CD14-positive monocyte (primary cell): ENCODE measurements at regions not wholly inside any gene's neighbourhood (a gene's known extent, or its start where the extent isn't known, plus 50 kb on each side); places are given as distances from the start of the nearest gene placed in this dataset.

Experiments used
- DNase-seq, 3 donors: peaks; one replicate each; pipeline ENCODE4 v3.0.0-alpha.2; 2011 to 2022
- H2AFZ ChIP-seq: 2 replicates; pipeline ENCODE4 v1.6.0; 2012; ENCODE audit warnings: mild to moderate bottlenecking, low read depth, low read length, inconsistent platforms; ENCODE audit not compliant: insufficient read depth, poor library complexity, severe bottlenecking
- H3K27ac ChIP-seq, 2 donors: 1 replicate in 1 of 2; 2 replicates in 1 of 2; pipeline ENCODE4 v1.5.1; 2012 to 2013; ENCODE audit warnings: low read length in 2 of 2, control low read depth in 1 of 2, inconsistent platforms in 1 of 2, low read depth in 1 of 2, mild to moderate bottlenecking in 1 of 2
- H3K27me3 ChIP-seq, 2 donors: one replicate each; pipeline versions ENCODE4 v1.6.0 to v1.6.1; 2011 to 2013; ENCODE audit warnings: low read length in 2 of 2; ENCODE audit not compliant: control insufficient read depth in 2 of 2, insufficient read depth in 2 of 2
- H3K36me3 ChIP-seq, 2 donors: replicated peaks in 1 of 2; 1 replicate in 1 of 2; 2 replicates in 1 of 2; pipeline versions ENCODE4 v1.5.1 to v1.6.1; 2012 to 2013; ENCODE audit warnings: low read length in 2 of 2, control low read depth in 1 of 2, inconsistent platforms in 1 of 2, mild to moderate bottlenecking in 1 of 2; ENCODE audit not compliant: insufficient read depth in 2 of 2, control insufficient read depth in 1 of 2
- H3K4me1 ChIP-seq, 2 donors: 1 replicate in 1 of 2; 2 replicates in 1 of 2; pipeline versions ENCODE4 v1.5.1 to v1.6.1; 2012 to 2013; ENCODE audit warnings: low read length in 2 of 2, control low read depth in 1 of 2, inconsistent platforms in 1 of 2, mild to moderate bottlenecking in 1 of 2, moderate library complexity in 1 of 2; ENCODE audit not compliant: insufficient read depth in 2 of 2, control insufficient read depth in 1 of 2
- H3K4me2 ChIP-seq: replicated peaks from 2 replicates; pipeline ENCODE3; 2012; ENCODE audit warnings: low read length, moderate library complexity, mild to moderate bottlenecking; ENCODE audit not compliant: poor library complexity, severe bottlenecking; ENCODE audit errors: extremely low read depth
- H3K4me3 ChIP-seq, 3 experiments: fragments of 200-600 bp in 1 of 3; sonication (generic) in 1 of 3; replicated peaks in 1 of 3; 1 replicate in 2 of 3; 2 replicates in 1 of 3; pipeline ENCODE4 v1.5.1; 2011 to 2013; ENCODE audit warnings: low read length in 3 of 3, mild to moderate bottlenecking in 3 of 3, control low read depth in 2 of 3, low read depth in 2 of 3, inconsistent platforms in 1 of 3, moderate library complexity in 1 of 3
- H3K79me2 ChIP-seq: 2 replicates; pipeline ENCODE4 v1.6.0; 2012; ENCODE audit warnings: mild to moderate bottlenecking, control low read depth, inconsistent platforms, low read length, moderate library complexity; ENCODE audit not compliant: insufficient read depth
- H3K9ac ChIP-seq: 2 replicates; pipeline ENCODE4 v1.6.0; 2017; ENCODE audit warnings: low read length, mild to moderate bottlenecking; ENCODE audit not compliant: insufficient read depth, poor library complexity, severe bottlenecking
- H3K9me3 ChIP-seq, 2 donors: replicated peaks in 1 of 2; 1 replicate in 1 of 2; 2 replicates in 1 of 2; pipeline versions ENCODE4 v1.5.1 to v1.6.1; 2012 to 2013; ENCODE audit warnings: low read length in 2 of 2, control low read depth in 1 of 2; ENCODE audit not compliant: control insufficient read depth in 1 of 2, insufficient read depth in 1 of 2
- H4K20me1 ChIP-seq: 2 replicates; pipeline ENCODE4 v1.6.0; 2012; ENCODE audit warnings: mild to moderate bottlenecking, low read length, control low read depth, moderate library complexity; ENCODE audit not compliant: insufficient read depth
- H3K27ac Mint-ChIP-seq, 7 donors: one replicate each; pipeline ENCODE4 v1.8.0; 2020; ENCODE audit warnings: mild to moderate bottlenecking in 7 of 7, mixed read lengths in 7 of 7, moderate library complexity in 6 of 7, inconsistent platforms in 2 of 7
- H3K27me3 Mint-ChIP-seq, 3 donors: one replicate each; pipeline ENCODE4 v1.8.0; 2021 to 2022; ENCODE audit warnings: low read depth in 3 of 3, mild to moderate bottlenecking in 3 of 3, mixed read lengths in 3 of 3, moderate library complexity in 3 of 3, inconsistent platforms in 1 of 3
- H3K36me3 Mint-ChIP-seq, 2 donors: one replicate each; pipeline ENCODE4 v1.8.0; 2020; ENCODE audit warnings: mixed read lengths in 2 of 2, inconsistent platforms in 1 of 2, mild to moderate bottlenecking in 1 of 2
- H3K4me1 Mint-ChIP-seq: one replicate; pipeline ENCODE4 v1.8.0; 2020; ENCODE audit warnings: mild to moderate bottlenecking, mixed read lengths
- H3K4me3 Mint-ChIP-seq, 2 donors: one replicate each; pipeline ENCODE4 v1.8.0; 2020; ENCODE audit warnings: mild to moderate bottlenecking in 2 of 2, mixed read lengths in 2 of 2, moderate library complexity in 1 of 2
- H3K9me3 Mint-ChIP-seq, 7 donors: one replicate each; pipeline ENCODE4 v1.8.0; 2020 to 2022; ENCODE audit warnings: mixed read lengths in 7 of 7, mild to moderate bottlenecking in 6 of 7, moderate library complexity in 6 of 7, inconsistent platforms in 2 of 7
- CTCF ChIP-seq: fragments of 200-600 bp; IDR thresholded peaks from one replicate; pipeline ENCODE4 v1.8.0; 2022; ENCODE audit warnings: antibody characterized with exemption, mild to moderate bottlenecking
- WGBS: methylation state at CpG from one replicate; pipeline ENCODE4 v1.1.5; 2013; ENCODE audit warnings: missing lambda C conversion rate; ENCODE audit not compliant: insufficient coverage; 5-methylcytosine and 5-hydroxymethylcytosine counted together
- intact Hi-C, 2 donors: fragments of 100-400 bp; cut with micrococcal nuclease; formaldehyde crosslinking; loops; one replicate each; pipeline versions ENCODE4 v1.15.0 to v1.15.1; 2023

- Mint-ChIP-seq H3K27ac (no peak overlapping the region), H3K4me1 (peaks cover 18% of the 10 kb centered on the region), H3K9me3 (peaks cover 12 to 27% (median 22%) of the 10 kb centered on the region in 7 donors), H3K4me3 (no peak overlapping the region), H3K36me3 (no peaks in the 10 kb centered on the region), H3K27me3 (peaks cover 3 to 5% (median 5%) of the 10 kb centered on the region in 3 donors)
- DNase-seq: no peak
- Histone ChIP-seq H3K79me2 (no peaks in the 10 kb centered on the region), H3K27me3 (no peaks in the 10 kb centered on the region), H3K9ac (no peak overlapping the region), H4K20me1 (no peaks in the 10 kb centered on the region), H3K36me3 (no peaks in the 10 kb centered on the region), H3K4me2 (no peak overlapping the region), H3K4me3 (no peak overlapping the region), H3K4me1 (peaks cover 13 to 24% of the 10 kb centered on the region in 2 donors), H3K27ac (no peak overlapping the region), H3K9me3 (peaks cover 18 to 21% of the 10 kb centered on the region in 2 donors), H2AFZ (no peak overlapping the region)
- TF ChIP-seq CTCF: no peak
- intact Hi-C loops: no loop called here
- WGBS: no CpG with 5 or more reads among the region's 2 CpGs
Observed at GRCh38 chr7:73963252-73963822, 64.6 kb upstream of the ELN start.

GRCh38 chr7:73964786-73965185, 63.2 kb upstream of the ELN start:
- H3K9ac ChIP-seq: no peak overlapping the region
- H3K4me2 ChIP-seq: no peak overlapping the region
- H3K36me3 Mint-ChIP-seq: no peaks in the 10 kb centered on the region
- peaks cover 12 to 27% (median 22%) of the 10 kb centered on the region in 7 donors for H3K9me3 Mint-ChIP-seq
- H3K4me3 Mint-ChIP-seq: no peak overlapping the region
- 100% methylated on average over 3 of the region's 4 CpGs for WGBS
- H3K27me3 ChIP-seq: no peaks in the 10 kb centered on the region
- peaks cover 3 to 5% (median 5%) of the 10 kb centered on the region in 3 donors for H3K27me3 Mint-ChIP-seq
- H3K79me2 ChIP-seq: no peaks in the 10 kb centered on the region
- no peak for TF ChIP-seq CTCF
- no peak overlapping the region for H3K27ac Mint-ChIP-seq
- H3K4me3 ChIP-seq: no peak overlapping the region
- no peaks in the 10 kb centered on the region for H4K20me1 ChIP-seq
- H3K4me1 ChIP-seq: peaks cover 21 to 36% of the 10 kb centered on the region in 2 donors
- no peak overlapping the region for H2AFZ ChIP-seq
- H3K4me1 Mint-ChIP-seq: peaks cover 27% of the 10 kb centered on the region
- H3K9me3 ChIP-seq: peaks cover 18 to 21% of the 10 kb centered on the region in 2 donors
- no peak overlapping the region for H3K27ac ChIP-seq
- intact Hi-C loops: no loop called here
- no peaks in the 10 kb centered on the region for H3K36me3 ChIP-seq
- DNase-seq: no peak
